Cardiac fibroblast (primary cell): ENCODE measurements at regions not wholly inside any gene's neighbourhood (a gene's known extent, or its start where the extent isn't known, plus 50 kb on each side); places are given as distances from the start of the nearest gene placed in this dataset.

Experiments used
- DNase-seq, 2 donors: peaks; one replicate each; pipeline versions ENCODE4 v3.0.0 to v3.0.0-alpha.2; 2010; ENCODE audit warnings: low read depth in 2 of 2
- H3K4me3 ChIP-seq, 2 donors: replicated peaks in 1 of 2; 1 replicate in 1 of 2; 2 replicates in 1 of 2; pipeline ENCODE4 v1.5.1; 2011; ENCODE audit warnings: low read depth in 2 of 2, low read length in 2 of 2, mild to moderate bottlenecking in 2 of 2, moderate library complexity in 1 of 2
- CTCF ChIP-seq: IDR thresholded peaks from one replicate; pipeline ENCODE4 v1.5.1; 2011; ENCODE audit warnings: low read depth, mild to moderate bottlenecking, low read length, inconsistent platforms

GRCh38 chr20:12264711-12265110 lies 347.0 kb downstream of the BTBD3 start:
- no peak for DNase-seq
- no peak overlapping the region for H3K4me3 ChIP-seq
- TF ChIP-seq CTCF: no peak

- no peak for DNase-seq
- no peak for TF ChIP-seq CTCF
- no peak overlapping the region for H3K4me3 ChIP-seq
Measured at GRCh38 chr20:12265662-12266061, 348.0 kb downstream of the BTBD3 start.

- no peak for DNase-seq
- no peak overlapping the region for H3K4me3 ChIP-seq
- TF ChIP-seq CTCF: no peak
Measured at GRCh38 chr20:12269579-12269978, 351.9 kb downstream of the BTBD3 start.

GRCh38 chr20:12270863-12271262 lies 353.2 kb downstream of the BTBD3 start:
- TF ChIP-seq CTCF: no peak
- H3K4me3 ChIP-seq: no peak overlapping the region
- DNase-seq: no peak

GRCh38 chr20:12276011-12276673 lies 358.4 kb downstream of the BTBD3 start:
- DNase-seq: no peak
- no peak overlapping the region for H3K4me3 ChIP-seq
- TF ChIP-seq CTCF: no peak

- TF ChIP-seq CTCF: no peak
- DNase-seq: peak in 1 of 2 donors; percentile 5
- H3K4me3 ChIP-seq: no peak overlapping the region
Measured at GRCh38 chr20:12287575-12287974, 369.9 kb downstream of the BTBD3 start.

- H3K4me3 ChIP-seq: no peak overlapping the region
- DNase-seq: no peak
- TF ChIP-seq CTCF: no peak
Measured at GRCh38 chr20:12289465-12289864, 371.8 kb downstream of the BTBD3 start.
